MM.1S (cell line): ENCODE measurements at regions not wholly inside any gene's neighbourhood (a gene's known extent, or its start where the extent isn't known, plus 50 kb on each side); places are given as distances from the start of the nearest gene placed in this dataset.

Source experiments
- DNase-seq: peaks from one replicate; pipeline ENCODE4 v3.0.0-alpha.2; 2015
- H2AFZ ChIP-seq: fragments of 300-600 bp; sonication (generic); 2 replicates; pipeline ENCODE4 v1.6.0; 2016; ENCODE audit warnings: antibody characterized with exemption, low read length
- H3F3A ChIP-seq: fragments of 300-600 bp; sonication (generic); 2 replicates; pipeline ENCODE4 v1.6.1; 2016; ENCODE audit warnings: mild to moderate bottlenecking, antibody characterized with exemption, low read length, moderate library complexity, mixed read lengths; ENCODE audit not compliant: insufficient read depth
- H3K27ac ChIP-seq: fragments of 300-600 bp; sonication (generic); 2 replicates; pipeline ENCODE4 v1.5.1; 2016; ENCODE audit warnings: mild to moderate bottlenecking, low read length
- H3K27me3 ChIP-seq: fragments of 300-600 bp; sonication (generic); replicated peaks from 2 replicates; pipeline ENCODE4 v1.6.0; 2016; ENCODE audit warnings: low read length; ENCODE audit not compliant: insufficient read depth
- H3K36me3 ChIP-seq: fragments of 300-600 bp; sonication (generic); replicated peaks from 2 replicates; pipeline ENCODE4 v1.6.1; 2016; ENCODE audit warnings: mild to moderate bottlenecking, low read length, mixed read lengths; ENCODE audit not compliant: insufficient read depth
- H3K4me1 ChIP-seq: fragments of 300-600 bp; sonication (generic); 2 replicates; pipeline ENCODE4 v1.6.1; 2016; ENCODE audit warnings: low read length, mixed read lengths
- H3K4me2 ChIP-seq: fragments of 300-600 bp; sonication (generic); 2 replicates; pipeline ENCODE4 v1.6.0; 2016; ENCODE audit warnings: low read depth, low read length
- H3K4me3 ChIP-seq: fragments of 300-600 bp; sonication (generic); 2 replicates; pipeline ENCODE4 v1.5.1; 2016; ENCODE audit warnings: low read length, mixed read lengths
- H3K79me2 ChIP-seq: fragments of 300-600 bp; sonication (generic); 2 replicates; pipeline ENCODE4 v1.6.1; 2016; ENCODE audit warnings: mixed run types, low read length, mixed read lengths
- H3K9ac ChIP-seq: fragments of 300-600 bp; sonication (generic); 2 replicates; pipeline ENCODE4 v1.6.1; 2016; ENCODE audit warnings: low read length, mixed read lengths
- H3K9me2 ChIP-seq: fragments of 300-600 bp; sonication (generic); replicated peaks from 2 replicates; pipeline ENCODE4 v1.6.1; 2016; ENCODE audit warnings: mild to moderate bottlenecking, low read length, mixed read lengths; ENCODE audit not compliant: insufficient read depth
- H3K9me3 ChIP-seq: fragments of 300-600 bp; sonication (generic); replicated peaks from 2 replicates; pipeline ENCODE4 v1.6.1; 2016; ENCODE audit warnings: mild to moderate bottlenecking, low read length, mixed read lengths; ENCODE audit not compliant: insufficient read depth
- H4K20me1 ChIP-seq: fragments of 300-600 bp; sonication (generic); 2 replicates; pipeline ENCODE4 v1.6.1; 2016; ENCODE audit warnings: mild to moderate bottlenecking, low read length, moderate library complexity, mixed read lengths; ENCODE audit not compliant: insufficient read depth
- CTCF ChIP-seq: fragments of 300-600 bp; sonication (generic); IDR thresholded peaks from 2 replicates; pipeline ENCODE4 v1.5.1; 2016; ENCODE audit warnings: antibody characterized with exemption, low read length, mixed read lengths
- EZH2 ChIP-seq: fragments of 300-600 bp; sonication (generic); optimal IDR thresholded peaks from 2 replicates; pipeline ENCODE3; 2017; ENCODE audit warnings: low read depth, mild to moderate bottlenecking, antibody characterized with exemption, low read length, mixed read lengths
- EZH2phosphoT487 ChIP-seq: fragments of 300-600 bp; sonication (generic); IDR thresholded peaks from 2 replicates; pipeline ENCODE4 v1.6.1; 2018; ENCODE audit warnings: antibody characterized with exemption, low read length

DNA sequence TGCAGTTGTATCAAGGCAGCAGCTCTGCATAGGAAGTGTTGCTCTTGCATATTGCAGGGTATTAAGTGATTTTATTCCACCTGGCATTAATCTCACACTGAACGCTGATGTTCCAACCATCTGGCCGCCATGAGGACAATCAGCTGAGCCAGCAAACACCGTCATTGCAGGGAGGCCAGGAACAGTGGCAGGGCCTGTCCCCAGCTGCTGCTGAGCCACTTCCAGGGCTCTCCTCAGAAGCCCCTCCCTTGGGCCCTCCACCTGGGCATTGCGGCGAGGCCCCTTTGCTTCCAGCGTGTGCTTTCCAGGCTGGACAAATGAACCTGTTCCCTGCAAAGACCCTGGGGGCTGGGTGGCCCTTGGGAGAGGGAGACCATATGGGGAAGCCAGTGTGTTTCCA is 171.6 kb upstream of the C1orf174 start:
- Histone ChIP-seq H3F3A (no peaks in the 10 kb centered on the region), H3K79me2 (no peaks in the 10 kb centered on the region), H2AFZ (no peak overlapping the region), H3K9me2 (no peaks in the 10 kb centered on the region), H4K20me1 (no peaks in the 10 kb centered on the region), H3K9ac (no peak overlapping the region), H3K4me1 (no peaks in the 10 kb centered on the region), H3K27me3 (peaks cover 82% of the 10 kb centered on the region), H3K4me2 (no peak overlapping the region), H3K27ac (no peak overlapping the region), H3K36me3 (no peaks in the 10 kb centered on the region), H3K4me3 (no peak overlapping the region), H3K9me3 (no peaks in the 10 kb centered on the region)
- no peak for DNase-seq
- no peak for TF ChIP-seq EZH2phosphoT487
- no peak for TF ChIP-seq EZH2
- no peak for TF ChIP-seq CTCF

GRCh38 chr1:4072481-4073153 is 172.5 kb upstream of the C1orf174 start:
- TF ChIP-seq EZH2phosphoT487 (no peak), CTCF (no peak), EZH2 (no peak)
- Histone ChIP-seq H3K27me3 (peaks cover 86% of the 10 kb centered on the region), H3K27ac (no peak overlapping the region), H3K9me2 (no peaks in the 10 kb centered on the region), H3K4me3 (no peak overlapping the region), H3K79me2 (no peaks in the 10 kb centered on the region), H4K20me1 (no peaks in the 10 kb centered on the region), H3K36me3 (no peaks in the 10 kb centered on the region), H3K9ac (no peak overlapping the region), H3F3A (no peaks in the 10 kb centered on the region), H2AFZ (no peak overlapping the region), H3K4me1 (no peaks in the 10 kb centered on the region), H3K4me2 (no peak overlapping the region), H3K9me3 (no peaks in the 10 kb centered on the region)
- DNase-seq = no peak

DNA sequence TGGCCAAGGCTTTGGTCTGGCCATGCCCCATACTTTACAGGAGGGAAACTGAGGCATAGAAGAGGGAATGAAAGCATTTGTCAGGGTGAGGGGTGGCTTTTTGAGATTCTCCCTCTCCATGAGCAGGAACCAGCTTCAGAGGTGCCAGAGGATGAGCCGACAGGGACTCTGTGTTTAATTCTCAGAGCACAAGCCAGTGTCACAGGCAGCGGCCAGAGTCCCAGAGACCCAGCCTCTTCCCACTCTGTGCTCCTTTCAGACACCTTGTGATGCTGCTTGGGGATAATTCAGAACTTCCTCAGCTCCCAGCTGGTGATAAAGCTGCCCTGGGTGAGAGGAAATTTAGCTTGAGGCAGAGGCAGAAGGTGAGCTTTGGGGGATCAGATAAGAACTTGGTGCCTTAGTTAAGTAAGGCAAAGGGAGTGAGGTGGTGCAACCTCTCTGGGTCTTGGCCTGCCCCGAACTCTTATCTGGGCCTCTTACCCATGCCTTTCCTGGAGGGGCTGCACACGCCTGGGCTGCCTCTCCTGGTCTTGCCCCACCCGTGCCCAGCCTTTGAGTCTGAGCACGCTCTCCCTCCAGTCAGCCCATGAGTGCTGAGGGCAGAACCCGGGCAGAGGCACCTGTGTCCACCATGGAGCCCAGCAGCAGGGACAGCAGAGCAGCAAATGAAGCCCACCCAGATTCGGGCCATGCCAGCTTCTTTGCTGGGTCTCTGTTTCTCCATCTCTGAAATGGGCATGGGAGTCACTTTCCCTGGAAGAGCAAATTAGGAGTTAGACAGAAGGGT is 175.6 kb upstream of the C1orf174 start:
- Histone ChIP-seq H2AFZ (no peak overlapping the region), H3K4me3 (no peak overlapping the region), H3K9me2 (no peaks in the 10 kb centered on the region), H3K4me1 (no peaks in the 10 kb centered on the region), H3K4me2 (no peak overlapping the region), H4K20me1 (no peaks in the 10 kb centered on the region), H3K9me3 (no peaks in the 10 kb centered on the region), H3K9ac (no peak overlapping the region), H3K79me2 (no peaks in the 10 kb centered on the region), H3K27me3 (peaks cover 67% of the 10 kb centered on the region), H3F3A (no peaks in the 10 kb centered on the region), H3K36me3 (no peaks in the 10 kb centered on the region), H3K27ac (no peak overlapping the region)
- no peak for DNase-seq
- TF ChIP-seq EZH2phosphoT487 = no peak
- TF ChIP-seq EZH2 = no peak
- no peak for TF ChIP-seq CTCF
